Dermis microvascular lymphatic vessel endothelial cell (primary cell): ENCODE measurements at regions not wholly inside any gene's neighbourhood (a gene's known extent, or its start where the extent isn't known, plus 50 kb on each side); places are given as distances from the start of the nearest gene placed in this dataset.
"Not testable (repeated sequence)": the region's sequence is repeated elsewhere in the genome, so short reads cannot be mapped to it uniquely, and the experiment has no call there.

ENCODE experiments used
- DNase-seq, 2 donors: peaks; one replicate each; pipeline versions ENCODE4 v3.0.0 to v3.0.0-alpha.2; 2010; ENCODE audit warnings: low read depth in 2 of 2

GRCh38 chr7:3135626-3136025 is 92.0 kb upstream of the CARD11 start:
- no peak for DNase-seq

- no peak for DNase-seq
Observed at GRCh38 chr7:3138206-3138605, 94.5 kb upstream of the CARD11 start.

GRCh38 chr7:3138997-3139396 is 95.3 kb upstream of the CARD11 start:
- no peak for DNase-seq

- DNase-seq = no peak
Observed at GRCh38 chr7:3140834-3141233, 97.2 kb upstream of the CARD11 start.

GRCh38 chr7:3141326-3141725 is 97.7 kb upstream of the CARD11 start:
- DNase-seq = no peak

- no peak for DNase-seq
Observed at GRCh38 chr7:3143869-3144775, 100.5 kb upstream of the CARD11 start.

- not testable (repeated sequence) for DNase-seq
Observed at GRCh38 chr7:3144776-3145125, 101.1 kb upstream of the CARD11 start.

GRCh38 chr7:3146571-3147226 is 103.0 kb upstream of the CARD11 start:
- DNase-seq = no peak

GRCh38 chr7:3148471-3148870 is 104.8 kb upstream of the CARD11 start:
- DNase-seq = not testable (repeated sequence)

GRCh38 chr7:3149231-3149995 is 105.7 kb upstream of the CARD11 start:
- no peak for DNase-seq

- DNase-seq = peak; percentile 67 to 87
Observed at GRCh38 chr7:3150027-3150426, 106.4 kb upstream of the CARD11 start.

- no peak for DNase-seq
Observed at GRCh38 chr7:3151784-3152183, 108.1 kb upstream of the CARD11 start.

- no peak for DNase-seq
Observed at GRCh38 chr7:3152714-3153113, 109.0 kb upstream of the CARD11 start.

GRCh38 chr7:3153118-3153517 is 109.5 kb upstream of the CARD11 start:
- DNase-seq = no peak

GRCh38 chr7:3154317-3154716 is 110.7 kb upstream of the CARD11 start:
- no peak for DNase-seq

GRCh38 chr7:3154881-3155494 is 111.3 kb upstream of the CARD11 start:
- DNase-seq = peak; percentile 46 to 66

- DNase-seq = peak; percentile 25 to 36
Observed at GRCh38 chr7:3156508-3156907, 112.8 kb upstream of the CARD11 start.

- peak; percentile 34 to 64 for DNase-seq
Observed at GRCh38 chr7:3157566-3158287, 114.1 kb upstream of the CARD11 start.

- DNase-seq = no peak
Observed at GRCh38 chr7:3158341-3158760, 114.7 kb upstream of the CARD11 start.

- no peak for DNase-seq
Observed at GRCh38 chr7:3159039-3159438, 115.4 kb upstream of the CARD11 start.

GRCh38 chr7:3159445-3159844 is 115.8 kb upstream of the CARD11 start:
- DNase-seq = no peak
